ENCODE measurements at regions not wholly inside any gene's neighbourhood (a gene's known extent, or its start where the extent isn't known, plus 50 kb on each side); places are given as distances from the start of the nearest gene placed in this dataset.

- Histone ChIP-seq H2AFZ (ENCODE audit: low read length) (no peak overlapping the region), H2BK5ac (ENCODE audit: low read length) (no peak overlapping the region), H2BK120ac (ENCODE audit: low read depth, low read length) (no peak overlapping the region), H3K4me2 (ENCODE audit: insufficient read depth, low read length, poor library complexity, severe bottlenecking) (no peak overlapping the region), H3K27me3 (ENCODE audit: control insufficient read depth in 3 of 3, insufficient read depth in 3 of 3, low read depth in 1 of 3, low read length in 3 of 3) (no peaks in the 10 kb centered on the region), H3K4me3 (ENCODE audit: low read length in 2 of 2) (no peak overlapping the region), H3K14ac (ENCODE audit: low read length) (no peak overlapping the region), H3K27ac (replicated peaks; ENCODE audit: low read length) (no peak overlapping the region), H3K4ac (ENCODE audit: low read length) (no peak overlapping the region), H3K9ac (ENCODE audit: low read depth, low read length, poor library complexity) (no peak overlapping the region), H3K9me3 (replicated peaks in 1 of 2; ENCODE audit: control insufficient read depth in 2 of 2, insufficient read depth in 1 of 2, low read depth in 1 of 2, low read length in 2 of 2) (no peaks in the 10 kb centered on the region), H2BK15ac (ENCODE audit: low read length) (no peak overlapping the region), H3K18ac (ENCODE audit: low read length) (no peak overlapping the region), H2BK12ac (ENCODE audit: low read length) (no peak overlapping the region), H3K23ac (ENCODE audit: low read depth, low read length, poor library complexity) (no peak overlapping the region), H4K91ac (ENCODE audit: low read depth, low read length, poor library complexity) (no peak overlapping the region), H3K36me3 (replicated peaks in 1 of 2; ENCODE audit: control insufficient read depth in 2 of 2, insufficient read depth in 2 of 2, low read length in 2 of 2) (no peaks in the 10 kb centered on the region), H2AK5ac (ENCODE audit: low read depth, low read length) (no peak overlapping the region), H3K4me1 (ENCODE audit: control insufficient read depth in 2 of 2, insufficient read depth in 1 of 2, low read depth in 1 of 2, low read length in 2 of 2) (no peaks in the 10 kb centered on the region), H4K8ac (ENCODE audit: low read depth, low read length) (no peak overlapping the region), H3K79me1 (ENCODE audit: low read depth, low read length) (no peaks in the 10 kb centered on the region)
- DNase-seq (ENCODE audit: low spot score) = no peak
- WGBS, 2 donors (ENCODE audit: extremely low coverage in 2 of 2, insufficient read length in 2 of 2, insufficient replicate concordance in 1 of 2) = no CpG with 5 or more reads among the region's 1 CpG
Measured at GRCh38 chr18:52082246-52082645, 257.8 kb upstream of the DCC start.

GRCh38 chr18:52087140-52087539, 252.9 kb upstream of the DCC start:
- H3K18ac ChIP-seq (ENCODE audit: low read length) = no peak overlapping the region
- H2AFZ ChIP-seq (ENCODE audit: low read length) = no peak overlapping the region
- no peak overlapping the region for H2BK5ac ChIP-seq (ENCODE audit: low read length)
- H3K23ac ChIP-seq (ENCODE audit: low read depth, low read length, poor library complexity) = no peak overlapping the region
- H3K4me2 ChIP-seq (ENCODE audit: insufficient read depth, low read length, poor library complexity, severe bottlenecking) = no peak overlapping the region
- no peak overlapping the region for H2BK15ac ChIP-seq (ENCODE audit: low read length)
- no peak for DNase-seq (ENCODE audit: low spot score)
- no peak overlapping the region for H3K9ac ChIP-seq (ENCODE audit: low read depth, low read length, poor library complexity)
- no peak overlapping the region for H4K8ac ChIP-seq (ENCODE audit: low read depth, low read length)
- no peaks in the 10 kb centered on the region for H3K27me3 ChIP-seq (ENCODE audit: control insufficient read depth in 3 of 3, insufficient read depth in 3 of 3, low read depth in 1 of 3, low read length in 3 of 3)
- no peak overlapping the region for H3K14ac ChIP-seq (ENCODE audit: low read length)
- no peak overlapping the region for H2AK5ac ChIP-seq (ENCODE audit: low read depth, low read length)
- H2BK120ac ChIP-seq (ENCODE audit: low read depth, low read length) = no peak overlapping the region
- H2BK12ac ChIP-seq (ENCODE audit: low read length) = no peak overlapping the region
- no peak overlapping the region for H3K4ac ChIP-seq (ENCODE audit: low read length)
- H4K91ac ChIP-seq (ENCODE audit: low read depth, low read length, poor library complexity) = no peak overlapping the region
- H3K36me3 ChIP-seq (replicated peaks in 1 of 2; ENCODE audit: control insufficient read depth in 2 of 2, insufficient read depth in 2 of 2, low read length in 2 of 2) = no peaks in the 10 kb centered on the region
- H3K4me1 ChIP-seq (ENCODE audit: control insufficient read depth in 2 of 2, insufficient read depth in 1 of 2, low read depth in 1 of 2, low read length in 2 of 2) = no peaks in the 10 kb centered on the region
- no peaks in the 10 kb centered on the region for H3K9me3 ChIP-seq (replicated peaks in 1 of 2; ENCODE audit: control insufficient read depth in 2 of 2, insufficient read depth in 1 of 2, low read depth in 1 of 2, low read length in 2 of 2)
- no peak overlapping the region for H3K27ac ChIP-seq (replicated peaks; ENCODE audit: low read length)
- H3K4me3 ChIP-seq (ENCODE audit: low read length in 2 of 2) = no peak overlapping the region
- WGBS, 2 donors (ENCODE audit: extremely low coverage in 2 of 2, insufficient read length in 2 of 2, insufficient replicate concordance in 1 of 2) = no CpG with 5 or more reads among the region's 2 CpGs
- H3K79me1 ChIP-seq (ENCODE audit: low read depth, low read length) = no peaks in the 10 kb centered on the region

- no peak overlapping the region for H3K23ac ChIP-seq (ENCODE audit: low read depth, low read length, poor library complexity)
Measured at GRCh38 chr18:52090005-52090404, 250.0 kb upstream of the DCC start.

GRCh38 chr18:52093171-52093570, 246.8 kb upstream of the DCC start:
- Histone ChIP-seq H3K9ac (ENCODE audit: low read depth, low read length, poor library complexity) (no peak overlapping the region), H4K8ac (ENCODE audit: low read depth, low read length) (no peak overlapping the region), H3K79me1 (ENCODE audit: low read depth, low read length) (no peaks in the 10 kb centered on the region), H3K4me3 (ENCODE audit: low read length in 2 of 2) (no peak overlapping the region), H3K4me1 (ENCODE audit: control insufficient read depth in 2 of 2, insufficient read depth in 1 of 2, low read depth in 1 of 2, low read length in 2 of 2) (no peaks in the 10 kb centered on the region), H2AK5ac (ENCODE audit: low read depth, low read length) (no peak overlapping the region), H3K14ac (ENCODE audit: low read length) (no peak overlapping the region), H3K27me3 (ENCODE audit: control insufficient read depth in 3 of 3, insufficient read depth in 3 of 3, low read depth in 1 of 3, low read length in 3 of 3) (no peaks in the 10 kb centered on the region), H4K91ac (ENCODE audit: low read depth, low read length, poor library complexity) (no peak overlapping the region), H3K18ac (ENCODE audit: low read length) (no peak overlapping the region), H2BK15ac (ENCODE audit: low read length) (no peak overlapping the region), H2BK12ac (ENCODE audit: low read length) (no peak overlapping the region), H3K36me3 (replicated peaks in 1 of 2; ENCODE audit: control insufficient read depth in 2 of 2, insufficient read depth in 2 of 2, low read length in 2 of 2) (no peaks in the 10 kb centered on the region), H3K9me3 (replicated peaks in 1 of 2; ENCODE audit: control insufficient read depth in 2 of 2, insufficient read depth in 1 of 2, low read depth in 1 of 2, low read length in 2 of 2) (no peaks in the 10 kb centered on the region), H3K4ac (ENCODE audit: low read length) (no peak overlapping the region), H3K27ac (replicated peaks; ENCODE audit: low read length) (no peak overlapping the region), H2BK5ac (ENCODE audit: low read length) (no peak overlapping the region), H3K4me2 (ENCODE audit: insufficient read depth, low read length, poor library complexity, severe bottlenecking) (no peak overlapping the region), H2BK120ac (ENCODE audit: low read depth, low read length) (no peak overlapping the region), H3K23ac (ENCODE audit: low read depth, low read length, poor library complexity) (no peak overlapping the region), H2AFZ (ENCODE audit: low read length) (no peak overlapping the region)
- DNase-seq (ENCODE audit: low spot score) = no peak
- no CpG with 5 or more reads among the region's 1 CpG for WGBS, 2 donors (ENCODE audit: extremely low coverage in 2 of 2, insufficient read length in 2 of 2, insufficient replicate concordance in 1 of 2)

More at GRCh38 chr18:52090005-52090404, 250.0 kb upstream of the DCC start:
- H3K18ac ChIP-seq (ENCODE audit: low read length) = no peak overlapping the region
- DNase-seq (ENCODE audit: low spot score) = no peak
- H3K4me1 ChIP-seq (ENCODE audit: control insufficient read depth in 2 of 2, insufficient read depth in 1 of 2, low read depth in 1 of 2, low read length in 2 of 2) = no peaks in the 10 kb centered on the region
- no peak overlapping the region for H3K4me3 ChIP-seq (ENCODE audit: low read length in 2 of 2)
- no peak overlapping the region for H2BK12ac ChIP-seq (ENCODE audit: low read length)
- H3K27ac ChIP-seq (replicated peaks; ENCODE audit: low read length) = no peak overlapping the region
- H2BK5ac ChIP-seq (ENCODE audit: low read length) = no peak overlapping the region
- no peak overlapping the region for H3K9ac ChIP-seq (ENCODE audit: low read depth, low read length, poor library complexity)
- no peak overlapping the region for H2AK5ac ChIP-seq (ENCODE audit: low read depth, low read length)
- H3K4ac ChIP-seq (ENCODE audit: low read length) = no peak overlapping the region
- H3K79me1 ChIP-seq (ENCODE audit: low read depth, low read length) = no peaks in the 10 kb centered on the region
- H3K14ac ChIP-seq (ENCODE audit: low read length) = no peak overlapping the region
- H3K36me3 ChIP-seq (replicated peaks in 1 of 2; ENCODE audit: control insufficient read depth in 2 of 2, insufficient read depth in 2 of 2, low read length in 2 of 2) = no peaks in the 10 kb centered on the region
- H3K4me2 ChIP-seq (ENCODE audit: insufficient read depth, low read length, poor library complexity, severe bottlenecking) = no peak overlapping the region
- no peaks in the 10 kb centered on the region for H3K9me3 ChIP-seq (replicated peaks in 1 of 2; ENCODE audit: control insufficient read depth in 2 of 2, insufficient read depth in 1 of 2, low read depth in 1 of 2, low read length in 2 of 2)
- H4K8ac ChIP-seq (ENCODE audit: low read depth, low read length) = no peak overlapping the region
- H2BK120ac ChIP-seq (ENCODE audit: low read depth, low read length) = no peak overlapping the region
- H2AFZ ChIP-seq (ENCODE audit: low read length) = no peak overlapping the region
- H2BK15ac ChIP-seq (ENCODE audit: low read length) = no peak overlapping the region
- no peaks in the 10 kb centered on the region for H3K27me3 ChIP-seq (ENCODE audit: control insufficient read depth in 3 of 3, insufficient read depth in 3 of 3, low read depth in 1 of 3, low read length in 3 of 3)
- H4K91ac ChIP-seq (ENCODE audit: low read depth, low read length, poor library complexity) = no peak overlapping the region
